A673 (cell line): ENCODE measurements at regions not wholly inside any gene's neighbourhood (a gene's known extent, or its start where the extent isn't known, plus 50 kb on each side); places are given as distances from the start of the nearest gene placed in this dataset.

Experiments used
- BruUV-seq: library from RNA; stranded (reverse); fragments of 400-500 nt; replicated peaks from 2 replicates; lab custom pipeline; 2021; lab: Mats Ljungman, UMichigan
- CTCF ChIA-PET: fragments of 300-600 bp; sonication (Branson Sonifier 250); formaldehyde crosslinking; loops from one replicate; lab custom pipeline; 2022; ENCODE audit warnings: antibody characterized with exemption; lab: Charles Lee
- POLR2A ChIA-PET: fragments of 300-600 bp; sonication (Branson Sonifier 250); formaldehyde crosslinking; loops from one replicate; lab custom pipeline; 2022; ENCODE audit warnings: antibody characterized with exemption; ENCODE audit not compliant: low non-redundant PET; lab: Charles Lee
- DNase-seq: peaks from one replicate; pipeline ENCODE4 v3.0.0-alpha.2; 2015; ENCODE audit warnings: low spot score
- H3K27ac ChIP-seq: fragments of 200-600 bp; sonication (generic); 2 replicates; pipeline ENCODE4 v1.5.1; 2016; ENCODE audit warnings: mixed run types, low read depth, mild to moderate bottlenecking, mixed read lengths, antibody characterized with exemption, low read length; ENCODE audit not compliant: poor library complexity, severe bottlenecking
- H3K27me3 ChIP-seq: fragments of 200-600 bp; sonication (generic); replicated peaks from 2 replicates; pipeline ENCODE4 v1.6.1; 2017; ENCODE audit warnings: mixed run types, low read depth, mild to moderate bottlenecking, mixed read lengths, antibody characterized with exemption, low read length; ENCODE audit not compliant: insufficient read depth, poor library complexity
- H3K36me3 ChIP-seq: fragments of 200-600 bp; sonication (generic); 2 replicates; pipeline ENCODE4 v1.6.1; 2016; ENCODE audit warnings: mixed run types, mild to moderate bottlenecking, mixed read lengths, antibody characterized with exemption, low read length; ENCODE audit not compliant: insufficient read depth, poor library complexity, severe bottlenecking
- H3K4me1 ChIP-seq: fragments of 200-600 bp; sonication (generic); 2 replicates; pipeline ENCODE4 v1.6.1; 2017; ENCODE audit warnings: mixed run types, mild to moderate bottlenecking, mixed read lengths, antibody characterized with exemption, low read length; ENCODE audit not compliant: insufficient read depth, poor library complexity, severe bottlenecking
- H3K4me3 ChIP-seq: fragments of 200-600 bp; sonication (generic); 2 replicates; pipeline ENCODE4 v1.5.1; 2016; ENCODE audit warnings: low read depth, mixed run types, mild to moderate bottlenecking, mixed read lengths, low read length; ENCODE audit not compliant: poor library complexity, severe bottlenecking
- H3K9me3 ChIP-seq: fragments of 200-600 bp; sonication (generic); 2 replicates; pipeline ENCODE4 v1.6.1; 2016; ENCODE audit warnings: mixed run types, low read depth, mild to moderate bottlenecking, mixed read lengths, antibody characterized with exemption, low read length; ENCODE audit not compliant: poor library complexity, severe bottlenecking
- CTCF ChIP-seq: fragments of 300-800, 200-600 bp; sonication (generic); conservative IDR thresholded peaks from 2 replicates; pipeline ENCODE4 v1.5.1; 2017; ENCODE audit warnings: low read depth, mild to moderate bottlenecking, antibody characterized with exemption, low read length, moderate library complexity, mixed read lengths
- EZH2 ChIP-seq: fragments of 200-600 bp; sonication (generic); IDR thresholded peaks from 2 replicates; pipeline ENCODE4 v1.6.1; 2017; ENCODE audit warnings: borderline replicate concordance, low read depth, mild to moderate bottlenecking, mixed read lengths, antibody characterized with exemption, low read length; ENCODE audit not compliant: poor library complexity, severe bottlenecking
- intact Hi-C: fragments of 100-400 bp; cut with micrococcal nuclease; formaldehyde crosslinking; loops from one replicate; pipeline ENCODE4 v1.10.0; 2022; ENCODE audit not compliant: unreplicated experiment

GRCh38 chr5:130666462-130666861 lies 498.6 kb downstream of the HINT1 start:
- Histone ChIP-seq H3K4me3 (no peak overlapping the region), H3K27me3 (no peaks in the 10 kb centered on the region), H3K9me3 (no peaks in the 10 kb centered on the region), H3K27ac (no peak overlapping the region), H3K4me1 (no peaks in the 10 kb centered on the region), H3K36me3 (no peaks in the 10 kb centered on the region)
- no peak for TF ChIP-seq CTCF
- TF ChIP-seq EZH2, result no peak
- CTCF ChIA-PET, result no interaction called here
- intact Hi-C loops, result no loop called here
- DNase-seq, result no peak
- POLR2A ChIA-PET, result no interaction called here
- BruUV-seq, result no TSS peak

- DNase-seq, result no peak
- H3K36me3 ChIP-seq, result no peaks in the 10 kb centered on the region
- CTCF ChIA-PET, result no interaction called here
- TF ChIP-seq EZH2, result no peak
- TF ChIP-seq CTCF, result no peak
- H3K27me3 ChIP-seq, result no peaks in the 10 kb centered on the region
- intact Hi-C loops, result no loop called here
- H3K4me3 ChIP-seq, result no peak overlapping the region
- H3K4me1 ChIP-seq, result no peaks in the 10 kb centered on the region
- no peak overlapping the region for H3K27ac ChIP-seq
- POLR2A ChIA-PET, result no interaction called here
- no TSS peak for BruUV-seq
- no peaks in the 10 kb centered on the region for H3K9me3 ChIP-seq
These were observed 512.9 kb downstream of the HINT1 start for GRCh38 chr5:130652176-130652575.

- no peaks in the 10 kb centered on the region for H3K4me1 ChIP-seq
- H3K27me3 ChIP-seq, result no peaks in the 10 kb centered on the region
- intact Hi-C loops, result no loop called here
- no peaks in the 10 kb centered on the region for H3K9me3 ChIP-seq
- TF ChIP-seq CTCF (no peak), EZH2 (no peak)
- no peak overlapping the region for H3K4me3 ChIP-seq
- POLR2A ChIA-PET, result no interaction called here
- no peak for DNase-seq
- no TSS peak for BruUV-seq
- CTCF ChIA-PET, result no interaction called here
- no peak overlapping the region for H3K27ac ChIP-seq
- H3K36me3 ChIP-seq, result no peaks in the 10 kb centered on the region
These were observed 513.6 kb downstream of the HINT1 start for GRCh38 chr5:130651440-130651839.
